ENCODE measurements at regions not wholly inside any gene's neighbourhood (a gene's known extent, or its start where the extent isn't known, plus 50 kb on each side); places are given as distances from the start of the nearest gene placed in this dataset.
"Not testable (repeated sequence)": the region's sequence is repeated elsewhere in the genome, so short reads cannot be mapped to it uniquely, and the experiment has no call there.

- H3K27ac ChIP-seq (ENCODE audit: low read length), result no peak overlapping the region
- H3K27me3 ChIP-seq (ENCODE audit: low read depth, low read length), result no peaks in the 10 kb centered on the region
Measured at GRCh38 chr3:173342679-173343078, 54.9 kb upstream of the NLGN1 start.

GRCh38 chr3:173340626-173341025 is 56.9 kb upstream of the NLGN1 start:
- Histone ChIP-seq H3K4me3 (ENCODE audit: low read depth in 1 of 2, low read length in 2 of 2) (no peak overlapping the region), H3K4me1 (ENCODE audit: control insufficient read depth in 1 of 2, insufficient read depth in 2 of 2, low read length in 2 of 2) (no peaks in the 10 kb centered on the region), H3K27me3 (ENCODE audit: low read depth, low read length) (no peaks in the 10 kb centered on the region), H3K9me3 (ENCODE audit: control insufficient read depth in 1 of 2, low read length in 2 of 2) (no peaks in the 10 kb centered on the region), H3K27ac (ENCODE audit: low read length) (no peak overlapping the region), H3K36me3 (ENCODE audit: control insufficient read depth in 1 of 2, insufficient read depth in 2 of 2, low read length in 2 of 2) (no peaks in the 10 kb centered on the region)

More at GRCh38 chr3:173342679-173343078, 54.9 kb upstream of the NLGN1 start:
- no peaks in the 10 kb centered on the region for H3K4me1 ChIP-seq (ENCODE audit: control insufficient read depth in 1 of 2, insufficient read depth in 2 of 2, low read length in 2 of 2)
- H3K4me3 ChIP-seq (ENCODE audit: low read depth in 1 of 2, low read length in 2 of 2), result no peak overlapping the region
- no peaks in the 10 kb centered on the region for H3K36me3 ChIP-seq (ENCODE audit: control insufficient read depth in 1 of 2, insufficient read depth in 2 of 2, low read length in 2 of 2)
- H3K9me3 ChIP-seq (ENCODE audit: control insufficient read depth in 1 of 2, low read length in 2 of 2), result no peaks in the 10 kb centered on the region

GRCh38 chr3:173336261-173336660 is 61.3 kb upstream of the NLGN1 start:
- no peak overlapping the region for H3K27ac ChIP-seq (ENCODE audit: low read length)
- no peaks in the 10 kb centered on the region for H3K27me3 ChIP-seq (ENCODE audit: low read depth, low read length)
- H3K9me3 ChIP-seq (ENCODE audit: control insufficient read depth in 1 of 2, low read length in 2 of 2), result no peaks in the 10 kb centered on the region
- no peaks in the 10 kb centered on the region for H3K4me1 ChIP-seq (ENCODE audit: control insufficient read depth in 1 of 2, insufficient read depth in 2 of 2, low read length in 2 of 2)
- no peak overlapping the region for H3K4me3 ChIP-seq (ENCODE audit: low read depth in 1 of 2, low read length in 2 of 2)
- no peaks in the 10 kb centered on the region for H3K36me3 ChIP-seq (ENCODE audit: control insufficient read depth in 1 of 2, insufficient read depth in 2 of 2, low read length in 2 of 2)

GRCh38 chr3:173306110-173306509 is 91.4 kb upstream of the NLGN1 start:
- no peaks in the 10 kb centered on the region for H3K4me1 ChIP-seq (ENCODE audit: control insufficient read depth in 1 of 2, insufficient read depth in 2 of 2, low read length in 2 of 2)
- H3K27ac ChIP-seq (ENCODE audit: low read length), result no peak overlapping the region
- no peaks in the 10 kb centered on the region for H3K9me3 ChIP-seq (ENCODE audit: control insufficient read depth in 1 of 2, low read length in 2 of 2)
- H3K36me3 ChIP-seq (ENCODE audit: control insufficient read depth in 1 of 2, insufficient read depth in 2 of 2, low read length in 2 of 2), result no peaks in the 10 kb centered on the region
- H3K4me3 ChIP-seq (ENCODE audit: low read depth in 1 of 2, low read length in 2 of 2), result no peak overlapping the region
- H3K27me3 ChIP-seq (ENCODE audit: low read depth, low read length), result no peaks in the 10 kb centered on the region

GRCh38 chr3:173304182-173304800 is 93.3 kb upstream of the NLGN1 start:
- H3K4me1 ChIP-seq (ENCODE audit: control insufficient read depth in 1 of 2, insufficient read depth in 2 of 2, low read length in 2 of 2), result no peaks in the 10 kb centered on the region
- H3K27ac ChIP-seq (ENCODE audit: low read length), result no peak overlapping the region
- no peaks in the 10 kb centered on the region for H3K36me3 ChIP-seq (ENCODE audit: control insufficient read depth in 1 of 2, insufficient read depth in 2 of 2, low read length in 2 of 2)
- H3K4me3 ChIP-seq (ENCODE audit: low read depth in 1 of 2, low read length in 2 of 2), result no peak overlapping the region
- H3K27me3 ChIP-seq (ENCODE audit: low read depth, low read length), result no peaks in the 10 kb centered on the region
- peaks cover 0 to 3% of the 10 kb centered on the region in 2 donors for H3K9me3 ChIP-seq (ENCODE audit: control insufficient read depth in 1 of 2, low read length in 2 of 2)

GRCh38 chr3:173301647-173302046 is 95.9 kb upstream of the NLGN1 start:
- H3K4me1 ChIP-seq (ENCODE audit: control insufficient read depth in 1 of 2, insufficient read depth in 2 of 2, low read length in 2 of 2), result no peaks in the 10 kb centered on the region
- peaks cover 0 to 5% of the 10 kb centered on the region in 2 donors for H3K9me3 ChIP-seq (ENCODE audit: control insufficient read depth in 1 of 2, low read length in 2 of 2)
- H3K27ac ChIP-seq (ENCODE audit: low read length), result no peak overlapping the region
- no peaks in the 10 kb centered on the region for H3K27me3 ChIP-seq (ENCODE audit: low read depth, low read length)
- H3K4me3 ChIP-seq (ENCODE audit: low read depth in 1 of 2, low read length in 2 of 2), result no peak overlapping the region
- no peaks in the 10 kb centered on the region for H3K36me3 ChIP-seq (ENCODE audit: control insufficient read depth in 1 of 2, insufficient read depth in 2 of 2, low read length in 2 of 2)

GRCh38 chr3:173289072-173289471 is 108.5 kb upstream of the NLGN1 start:
- Histone ChIP-seq H3K27me3 (ENCODE audit: low read depth, low read length) (no peaks in the 10 kb centered on the region), H3K36me3 (ENCODE audit: control insufficient read depth in 1 of 2, insufficient read depth in 2 of 2, low read length in 2 of 2) (no peaks in the 10 kb centered on the region), H3K9me3 (ENCODE audit: control insufficient read depth in 1 of 2, low read length in 2 of 2) (peaks cover 0 to 3% of the 10 kb centered on the region in 2 donors), H3K27ac (ENCODE audit: low read length) (no peak overlapping the region), H3K4me3 (ENCODE audit: low read depth in 1 of 2, low read length in 2 of 2) (no peak overlapping the region), H3K4me1 (ENCODE audit: control insufficient read depth in 1 of 2, insufficient read depth in 2 of 2, low read length in 2 of 2) (no peaks in the 10 kb centered on the region)

GRCh38 chr3:173287361-173287760 is 110.2 kb upstream of the NLGN1 start:
- Histone ChIP-seq H3K4me1 (ENCODE audit: control insufficient read depth in 1 of 2, insufficient read depth in 2 of 2, low read length in 2 of 2) (no peaks in the 10 kb centered on the region), H3K36me3 (ENCODE audit: control insufficient read depth in 1 of 2, insufficient read depth in 2 of 2, low read length in 2 of 2) (no peaks in the 10 kb centered on the region), H3K27me3 (ENCODE audit: low read depth, low read length) (no peaks in the 10 kb centered on the region), H3K27ac (ENCODE audit: low read length) (no peak overlapping the region), H3K4me3 (ENCODE audit: low read depth in 1 of 2, low read length in 2 of 2) (no peak overlapping the region), H3K9me3 (ENCODE audit: control insufficient read depth in 1 of 2, low read length in 2 of 2) (peaks cover 0 to 3% of the 10 kb centered on the region in 2 donors)

- not testable (repeated sequence) for H3K4me1 ChIP-seq (ENCODE audit: control insufficient read depth in 1 of 2, insufficient read depth in 2 of 2, low read length in 2 of 2); H3K4me3 ChIP-seq (ENCODE audit: low read depth in 1 of 2, low read length in 2 of 2); H3K27me3 ChIP-seq (ENCODE audit: low read depth, low read length); H3K27ac ChIP-seq (ENCODE audit: low read length); H3K36me3 ChIP-seq (ENCODE audit: control insufficient read depth in 1 of 2, insufficient read depth in 2 of 2, low read length in 2 of 2); H3K9me3 ChIP-seq (ENCODE audit: control insufficient read depth in 1 of 2, low read length in 2 of 2)
Measured at GRCh38 chr3:173286507-173286906, 111.0 kb upstream of the NLGN1 start.

- Histone ChIP-seq H3K27me3 (ENCODE audit: low read depth, low read length) (no peaks in the 10 kb centered on the region), H3K4me1 (ENCODE audit: control insufficient read depth in 1 of 2, insufficient read depth in 2 of 2, low read length in 2 of 2) (no peaks in the 10 kb centered on the region), H3K9me3 (ENCODE audit: control insufficient read depth in 1 of 2, low read length in 2 of 2) (peaks cover 0 to 3% of the 10 kb centered on the region in 2 donors), H3K4me3 (ENCODE audit: low read depth in 1 of 2, low read length in 2 of 2) (no peak overlapping the region), H3K36me3 (ENCODE audit: control insufficient read depth in 1 of 2, insufficient read depth in 2 of 2, low read length in 2 of 2) (no peaks in the 10 kb centered on the region), H3K27ac (ENCODE audit: low read length) (no peak overlapping the region)
Measured at GRCh38 chr3:173284301-173284700, 113.2 kb upstream of the NLGN1 start.

- H3K9me3 ChIP-seq (ENCODE audit: control insufficient read depth in 1 of 2, low read length in 2 of 2), result no peaks in the 10 kb centered on the region
- H3K36me3 ChIP-seq (ENCODE audit: control insufficient read depth in 1 of 2, insufficient read depth in 2 of 2, low read length in 2 of 2), result no peaks in the 10 kb centered on the region
- no peaks in the 10 kb centered on the region for H3K27me3 ChIP-seq (ENCODE audit: low read depth, low read length)
- H3K27ac ChIP-seq (ENCODE audit: low read length), result no peak overlapping the region
- H3K4me1 ChIP-seq (ENCODE audit: control insufficient read depth in 1 of 2, insufficient read depth in 2 of 2, low read length in 2 of 2), result no peaks in the 10 kb centered on the region
- no peak overlapping the region for H3K4me3 ChIP-seq (ENCODE audit: low read depth in 1 of 2, low read length in 2 of 2)
Measured at GRCh38 chr3:173275740-173276139, 121.8 kb upstream of the NLGN1 start.

GRCh38 chr3:173273838-173274237 is 123.7 kb upstream of the NLGN1 start:
- Histone ChIP-seq H3K9me3 (ENCODE audit: control insufficient read depth in 1 of 2, low read length in 2 of 2) (no peaks in the 10 kb centered on the region), H3K4me1 (ENCODE audit: control insufficient read depth in 1 of 2, insufficient read depth in 2 of 2, low read length in 2 of 2) (no peaks in the 10 kb centered on the region), H3K4me3 (ENCODE audit: low read depth in 1 of 2, low read length in 2 of 2) (no peak overlapping the region), H3K36me3 (ENCODE audit: control insufficient read depth in 1 of 2, insufficient read depth in 2 of 2, low read length in 2 of 2) (no peaks in the 10 kb centered on the region), H3K27me3 (ENCODE audit: low read depth, low read length) (no peaks in the 10 kb centered on the region), H3K27ac (ENCODE audit: low read length) (no peak overlapping the region)
